Smooth muscle cell (in vitro differentiated cells): ENCODE measurements at regions not wholly inside any gene's neighbourhood (a gene's known extent, or its start where the extent isn't known, plus 50 kb on each side); places are given as distances from the start of the nearest gene placed in this dataset.

Source experiments
- DNase-seq: peaks from one replicate; lab custom pipeline; 2025; ENCODE audit not compliant: unreplicated experiment; lab: John Stamatoyannopoulos, UW
- H2AFZ ChIP-seq: fragments of 200-600 bp; sonication (generic); 2 replicates; pipeline ENCODE4 v1.6.0; 2016; ENCODE audit warnings: antibody characterized with exemption, low read depth, mild to moderate bottlenecking
- H3F3A ChIP-seq: fragments of 200-600 bp; sonication (generic); 2 replicates; pipeline ENCODE4 v1.6.0; 2017; ENCODE audit warnings: antibody characterized with exemption, low read depth
- H3K27ac ChIP-seq: fragments of 200-600 bp; sonication (generic); 2 replicates; pipeline ENCODE4 v1.5.1; 2016; ENCODE audit warnings: low read depth, mild to moderate bottlenecking
- H3K27me3 ChIP-seq: fragments of 200-600 bp; sonication (generic); 2 replicates; pipeline ENCODE4 v1.6.1; 2016; ENCODE audit warnings: low read depth, mild to moderate bottlenecking
- H3K36me3 ChIP-seq: fragments of 200-600 bp; sonication (generic); 2 replicates; pipeline ENCODE4 v1.5.1; 2016; ENCODE audit warnings: low read depth
- H3K4me1 ChIP-seq: fragments of 200-600 bp; sonication (generic); 2 replicates; pipeline ENCODE4 v1.5.1; 2016; ENCODE audit warnings: low read depth
- H3K4me2 ChIP-seq: fragments of 200-600 bp; sonication (generic); 2 replicates; pipeline ENCODE4 v1.6.0; 2016; ENCODE audit warnings: mild to moderate bottlenecking
- H3K4me3 ChIP-seq: fragments of 200-600 bp; sonication (generic); 2 replicates; pipeline ENCODE4 v1.5.1; 2016; ENCODE audit warnings: mild to moderate bottlenecking
- H3K79me2 ChIP-seq: fragments of 200-600 bp; sonication (generic); 2 replicates; pipeline ENCODE4 v1.6.0; 2016; ENCODE audit warnings: low read depth, mild to moderate bottlenecking
- H3K9ac ChIP-seq: fragments of 200-600 bp; sonication (generic); 2 replicates; pipeline ENCODE4 v1.6.0; 2016; ENCODE audit warnings: low read depth
- H3K9me3 ChIP-seq: fragments of 200-600 bp; sonication (generic); replicated peaks from 2 replicates; pipeline ENCODE4 v1.5.1; 2016; ENCODE audit warnings: low read depth
- H4K20me1 ChIP-seq: fragments of 200-600 bp; sonication (generic); 2 replicates; pipeline ENCODE4 v1.6.0; 2016; ENCODE audit warnings: low read depth
- CTCF ChIP-seq: fragments of 200-600 bp; sonication (generic); IDR thresholded peaks from 2 replicates; pipeline ENCODE4 v1.5.1; 2017; ENCODE audit warnings: borderline replicate concordance, mild to moderate bottlenecking, antibody characterized with exemption; ENCODE audit not compliant: insufficient read depth, poor library complexity, severe bottlenecking
- WGBS: methylation state at CpG from one replicate; pipeline ENCODE4 v1.1.7; 2016; ENCODE audit warnings: low lambda C conversion rate; 5-methylcytosine and 5-hydroxymethylcytosine counted together

DNA sequence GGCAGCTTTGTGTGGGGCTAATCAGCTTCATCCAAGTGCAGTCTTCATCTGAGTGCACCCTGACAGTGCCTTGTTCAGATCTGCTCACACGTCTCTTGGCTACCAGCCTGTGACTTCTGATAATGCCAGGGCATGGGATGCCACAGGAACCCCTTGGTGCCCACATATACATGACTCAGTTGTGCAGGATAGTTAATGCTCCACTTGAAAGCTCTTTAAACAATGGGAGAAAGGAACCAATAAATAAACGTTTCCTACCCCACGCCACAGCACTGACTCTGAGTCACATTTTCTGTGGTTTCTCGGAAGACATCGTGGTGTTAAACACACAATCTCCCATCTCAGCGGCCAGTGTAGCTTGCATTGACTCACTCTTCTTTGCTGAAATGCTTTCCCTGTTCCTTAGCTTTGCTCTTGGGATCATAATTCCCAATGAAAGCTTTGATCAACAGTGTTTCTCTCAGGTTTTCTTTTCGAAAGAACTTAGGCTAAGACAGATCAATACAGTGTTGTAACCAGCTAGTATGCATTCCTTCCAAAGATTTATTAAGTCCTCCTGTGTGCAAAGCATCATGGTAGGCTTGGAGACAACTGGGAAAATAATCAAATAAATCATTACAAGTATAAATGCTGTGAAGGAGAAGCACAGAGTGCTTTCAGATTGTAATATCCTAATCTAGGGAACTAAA lies 142.0 kb downstream of the COPS8 start:
- Histone ChIP-seq H2AFZ (no peak overlapping the region), H3K27ac (peak overlapping the region; percentile 91), H3F3A (peaks cover 13% of the 10 kb centered on the region), H3K36me3 (no peaks in the 10 kb centered on the region), H3K9me3 (no peaks in the 10 kb centered on the region), H3K79me2 (peaks cover 9% of the 10 kb centered on the region), H3K4me2 (peak overlapping the region; percentile 68), H3K9ac (peak overlapping the region; percentile 46), H3K4me3 (no peak overlapping the region), H3K27me3 (no peaks in the 10 kb centered on the region), H4K20me1 (no peaks in the 10 kb centered on the region), H3K4me1 (peaks cover 11% of the 10 kb centered on the region)
- no peak for TF ChIP-seq CTCF
- DNase-seq = no peak
- 8% methylated on average over 7 of the region's 7 CpGs for WGBS

DNA sequence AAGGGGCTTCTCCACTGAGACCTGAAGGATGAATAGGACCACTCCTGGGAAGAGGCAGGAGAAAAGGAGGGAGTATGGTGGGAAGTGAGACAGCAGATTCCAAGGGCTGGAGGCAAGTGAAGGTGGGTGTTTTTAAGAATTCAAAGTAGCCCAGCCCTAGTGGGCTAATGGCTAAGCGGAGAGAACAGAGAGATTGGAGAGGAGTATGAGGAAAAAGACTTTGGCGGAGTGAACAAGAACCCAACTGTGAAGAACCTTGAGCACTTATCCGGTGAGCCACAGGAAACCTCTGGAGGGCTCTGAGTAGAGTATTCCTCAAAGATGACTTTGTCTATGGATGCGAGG lies 142.6 kb downstream of the COPS8 start:
- Histone ChIP-seq H2AFZ (no peak overlapping the region), H3K4me1 (peaks cover 8% of the 10 kb centered on the region), H3K27me3 (no peaks in the 10 kb centered on the region), H3F3A (peaks cover 13% of the 10 kb centered on the region), H3K79me2 (peaks cover 9% of the 10 kb centered on the region), H3K9me3 (no peaks in the 10 kb centered on the region), H3K36me3 (no peaks in the 10 kb centered on the region), H3K4me3 (no peak overlapping the region), H3K9ac (peak overlapping the region; percentile 46), H3K4me2 (peak overlapping the region; percentile 68), H3K27ac (peak overlapping the region; percentile 91), H4K20me1 (no peaks in the 10 kb centered on the region)
- no peak for TF ChIP-seq CTCF
- WGBS = 62% methylated on average over 4 of the region's 4 CpGs
- no peak for DNase-seq

DNA sequence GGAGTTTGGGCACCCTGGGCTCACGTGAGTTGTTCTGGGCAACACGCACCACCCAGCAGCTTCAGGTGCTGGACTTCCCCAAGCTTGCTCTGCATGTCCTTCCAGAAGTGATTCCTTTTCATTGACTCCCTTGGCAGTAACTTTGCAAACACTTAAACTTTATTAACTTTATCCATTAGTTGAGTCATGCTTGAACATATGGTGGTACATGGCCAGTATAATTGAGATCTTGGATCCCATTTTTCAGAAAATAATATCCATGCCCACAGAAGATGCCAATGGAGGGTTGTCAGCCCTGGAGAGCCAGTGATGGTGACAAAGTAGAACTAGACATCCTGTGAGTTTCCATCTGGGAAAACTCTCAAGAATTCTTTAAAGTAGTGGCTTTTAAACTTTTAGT lies 144.2 kb downstream of the COPS8 start:
- TF ChIP-seq CTCF = no peak
- Histone ChIP-seq H3F3A (peaks cover 28% of the 10 kb centered on the region), H4K20me1 (no peaks in the 10 kb centered on the region), H2AFZ (no peak overlapping the region), H3K27me3 (no peaks in the 10 kb centered on the region), H3K79me2 (peaks cover 9% of the 10 kb centered on the region), H3K4me3 (no peak overlapping the region), H3K9me3 (no peaks in the 10 kb centered on the region), H3K4me2 (peak overlapping the region; percentile 68), H3K4me1 (peaks cover 8% of the 10 kb centered on the region), H3K27ac (peak overlapping the region; percentile 91), H3K9ac (no peak overlapping the region), H3K36me3 (no peaks in the 10 kb centered on the region)
- no peak for DNase-seq
- WGBS = 100% methylated on average over 2 of the region's 2 CpGs

- H3F3A ChIP-seq = peaks cover 32% of the 10 kb centered on the region
- WGBS = 98% methylated on average over 3 of the region's 3 CpGs
- DNase-seq = no peak
- H3K4me1 ChIP-seq = peaks cover 8% of the 10 kb centered on the region
- no peaks in the 10 kb centered on the region for H3K36me3 ChIP-seq
- H3K9ac ChIP-seq = no peak overlapping the region
- no peaks in the 10 kb centered on the region for H3K27me3 ChIP-seq
- H3K79me2 ChIP-seq = peaks cover 9% of the 10 kb centered on the region
- no peak for TF ChIP-seq CTCF
- no peak overlapping the region for H2AFZ ChIP-seq
- no peak overlapping the region for H3K4me2 ChIP-seq
- H3K27ac ChIP-seq = peak overlapping the region; percentile 91
- no peaks in the 10 kb centered on the region for H4K20me1 ChIP-seq
- no peak overlapping the region for H3K4me3 ChIP-seq
- H3K9me3 ChIP-seq = no peaks in the 10 kb centered on the region
These were observed 144.7 kb downstream of the COPS8 start for GRCh38 chr2:237230355-237230754.
